HUES64 (cell line): ENCODE measurements at regions not wholly inside any gene's neighbourhood (a gene's known extent, or its start where the extent isn't known, plus 50 kb on each side); places are given as distances from the start of the nearest gene placed in this dataset.

Experiments used
- H3K27ac ChIP-seq: 2 replicates; pipeline ENCODE4 v1.7.0; 2013; ENCODE audit warnings: low read depth, low read length, inconsistent platforms
- H3K27me3 ChIP-seq: 2 replicates; pipeline ENCODE4 v1.6.1; 2013; ENCODE audit warnings: mild to moderate bottlenecking, low read length; ENCODE audit not compliant: insufficient read depth
- H3K36me3 ChIP-seq: 2 replicates; pipeline ENCODE4 v1.6.1; 2013; ENCODE audit warnings: mild to moderate bottlenecking, low read length; ENCODE audit not compliant: insufficient read depth
- H3K4me1 ChIP-seq: 2 replicates; pipeline ENCODE4 v1.6.1; 2013; ENCODE audit warnings: mild to moderate bottlenecking, low read length, moderate library complexity; ENCODE audit not compliant: insufficient read depth
- H3K4me3 ChIP-seq: 2 replicates; pipeline ENCODE4 v1.5.1; 2013; ENCODE audit warnings: mild to moderate bottlenecking, low read length, moderate library complexity
- H3K9ac ChIP-seq: 2 replicates; pipeline ENCODE4 v1.6.1; 2013; ENCODE audit warnings: mild to moderate bottlenecking, low read depth, low read length
- H3K9me3 ChIP-seq: 2 replicates; pipeline ENCODE4 v1.6.1; 2013; ENCODE audit warnings: low read depth, low read length; ENCODE audit not compliant: insufficient read depth
- WGBS: fragments of 150-250, 120-280 bp; methylation state at CpG from one replicate; pipeline ENCODE4 v1.1.7; 2013; ENCODE audit warnings: missing lambda C conversion rate; 5-methylcytosine and 5-hydroxymethylcytosine counted together

DNA sequence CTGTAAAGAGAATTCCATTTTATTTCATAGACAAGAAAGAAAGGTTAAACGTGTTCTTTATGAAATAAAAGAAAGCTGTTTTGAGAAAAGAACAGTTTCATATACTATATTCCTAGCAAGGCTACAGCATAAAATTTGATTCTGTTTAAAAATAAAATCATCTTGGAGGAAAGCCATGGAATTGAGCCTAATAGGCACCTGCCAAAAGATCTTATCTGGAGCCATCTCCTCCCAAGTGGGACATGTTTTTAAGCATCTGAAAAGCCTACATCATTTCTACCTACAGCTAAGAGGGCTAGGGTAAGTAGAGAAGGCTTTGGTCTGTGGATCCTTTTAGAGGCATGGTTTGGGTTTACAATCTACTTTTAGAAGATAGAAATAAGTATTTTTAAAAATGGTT is 89.3 kb downstream of the GAS1 start:
- Histone ChIP-seq H3K9me3 (no peaks in the 10 kb centered on the region), H3K4me1 (peaks cover 21% of the 10 kb centered on the region), H3K36me3 (no peaks in the 10 kb centered on the region), H3K9ac (no peak overlapping the region), H3K27ac (no peak overlapping the region), H3K27me3 (no peaks in the 10 kb centered on the region), H3K4me3 (no peak overlapping the region)
- WGBS, result no CpG with 5 or more reads among the region's 1 CpG

- Histone ChIP-seq H3K4me1 (peaks cover 21% of the 10 kb centered on the region), H3K9ac (no peak overlapping the region)
- 85% methylated on average over 3 of the region's 3 CpGs for WGBS
These were observed 91.0 kb downstream of the GAS1 start for GRCh38 chr9:86856259-86856658.

GRCh38 chr9:86854898-86855523 is 92.3 kb downstream of the GAS1 start:
- H3K27ac ChIP-seq, result peak overlapping the region; percentile 7; the same call in 1 of the 2 replicates
- H3K9me3 ChIP-seq, result no peaks in the 10 kb centered on the region
- 40% methylated on average over 5 of the region's 5 CpGs for WGBS
- H3K4me3 ChIP-seq, result no peak overlapping the region
- no peaks in the 10 kb centered on the region for H3K27me3 ChIP-seq
- no peak overlapping the region for H3K9ac ChIP-seq
- no peaks in the 10 kb centered on the region for H3K36me3 ChIP-seq
- peaks cover 16% of the 10 kb centered on the region for H3K4me1 ChIP-seq

More at GRCh38 chr9:86856259-86856658, 91.0 kb downstream of the GAS1 start:
- Histone ChIP-seq H3K9me3 (no peaks in the 10 kb centered on the region), H3K27ac (no peak overlapping the region), H3K4me3 (no peak overlapping the region), H3K27me3 (no peaks in the 10 kb centered on the region), H3K36me3 (no peaks in the 10 kb centered on the region)

GRCh38 chr9:86846656-86847055 is 100.7 kb downstream of the GAS1 start:
- Histone ChIP-seq H3K27me3 (no peaks in the 10 kb centered on the region), H3K4me3 (no peak overlapping the region), H3K36me3 (no peaks in the 10 kb centered on the region), H3K9me3 (no peaks in the 10 kb centered on the region), H3K4me1 (no peaks in the 10 kb centered on the region), H3K9ac (no peak overlapping the region), H3K27ac (no peak overlapping the region)
- WGBS, result 94% methylated on average over 5 of the region's 5 CpGs

- WGBS, result 100% methylated on average over 1 of the region's 1 CpG
These were observed 104.1 kb downstream of the GAS1 start for GRCh38 chr9:86843206-86843605.

DNA sequence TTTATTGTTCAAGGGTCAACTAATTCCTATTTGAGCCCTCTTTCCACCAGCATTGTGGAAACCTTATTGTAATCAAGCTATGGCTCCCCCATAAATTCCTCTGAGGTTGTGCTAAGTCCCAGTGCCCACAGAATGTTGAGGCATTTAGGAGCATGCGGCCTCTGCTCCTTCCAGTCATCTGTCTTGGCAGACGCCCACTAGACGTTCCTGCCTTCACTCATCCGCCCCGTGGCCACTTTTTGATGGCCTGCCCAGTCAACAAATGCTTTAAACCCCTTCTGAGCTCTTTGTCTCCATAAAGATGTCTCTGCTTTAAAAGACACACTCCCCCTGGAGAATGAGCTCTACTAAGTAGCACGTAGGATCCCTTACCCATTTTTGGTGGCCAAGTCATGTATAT is 104.7 kb downstream of the GAS1 start:
- Histone ChIP-seq H3K9me3 (no peaks in the 10 kb centered on the region), H3K4me1 (no peaks in the 10 kb centered on the region), H3K27ac (no peak overlapping the region), H3K36me3 (no peaks in the 10 kb centered on the region), H3K4me3 (no peak overlapping the region), H3K27me3 (no peaks in the 10 kb centered on the region), H3K9ac (no peak overlapping the region)
- WGBS, result 93% methylated on average over 6 of the region's 6 CpGs

More at GRCh38 chr9:86843206-86843605, 104.1 kb downstream of the GAS1 start:
- Histone ChIP-seq H3K4me1 (no peaks in the 10 kb centered on the region), H3K9me3 (no peaks in the 10 kb centered on the region), H3K9ac (no peak overlapping the region), H3K27ac (no peak overlapping the region), H3K27me3 (no peaks in the 10 kb centered on the region), H3K4me3 (no peak overlapping the region), H3K36me3 (no peaks in the 10 kb centered on the region)

DNA sequence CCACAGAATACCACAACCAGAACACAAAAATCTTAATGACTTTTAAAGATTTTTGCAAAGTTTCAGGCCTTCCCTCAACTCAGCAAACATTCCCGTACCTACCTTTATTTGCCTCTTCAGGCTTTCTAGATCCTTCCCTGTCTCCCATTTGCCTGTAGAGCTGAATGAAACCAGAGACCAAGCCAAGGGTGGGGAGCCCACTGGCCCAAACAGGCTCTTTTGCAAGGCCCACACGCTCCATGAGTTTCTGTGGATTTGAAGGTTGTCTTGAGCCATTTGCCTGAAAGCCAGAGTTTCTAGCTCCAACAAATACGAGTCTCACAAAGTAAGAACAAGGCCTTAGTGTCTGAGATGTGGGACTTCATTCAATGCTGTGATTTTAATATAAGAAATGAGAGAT is 107.8 kb downstream of the GAS1 start:
- Histone ChIP-seq H3K27me3 (no peaks in the 10 kb centered on the region), H3K36me3 (no peaks in the 10 kb centered on the region), H3K4me3 (no peak overlapping the region), H3K27ac (no peak overlapping the region), H3K9ac (no peak overlapping the region), H3K9me3 (no peaks in the 10 kb centered on the region), H3K4me1 (no peaks in the 10 kb centered on the region)
- 98% methylated on average over 3 of the region's 3 CpGs for whole genome bisulfite sequencing

- no peaks in the 10 kb centered on the region for H3K9me3 ChIP-seq
- H3K4me1 ChIP-seq, result no peaks in the 10 kb centered on the region
- no peak overlapping the region for H3K9ac ChIP-seq
- H3K4me3 ChIP-seq, result no peak overlapping the region
- H3K27ac ChIP-seq, result no peak overlapping the region
- H3K27me3 ChIP-seq, result no peaks in the 10 kb centered on the region
- 93% methylated on average over 16 of the region's 17 CpGs for WGBS
- no peaks in the 10 kb centered on the region for H3K36me3 ChIP-seq
These were observed 108.5 kb downstream of the GAS1 start for GRCh38 chr9:86838519-86839497.

DNA sequence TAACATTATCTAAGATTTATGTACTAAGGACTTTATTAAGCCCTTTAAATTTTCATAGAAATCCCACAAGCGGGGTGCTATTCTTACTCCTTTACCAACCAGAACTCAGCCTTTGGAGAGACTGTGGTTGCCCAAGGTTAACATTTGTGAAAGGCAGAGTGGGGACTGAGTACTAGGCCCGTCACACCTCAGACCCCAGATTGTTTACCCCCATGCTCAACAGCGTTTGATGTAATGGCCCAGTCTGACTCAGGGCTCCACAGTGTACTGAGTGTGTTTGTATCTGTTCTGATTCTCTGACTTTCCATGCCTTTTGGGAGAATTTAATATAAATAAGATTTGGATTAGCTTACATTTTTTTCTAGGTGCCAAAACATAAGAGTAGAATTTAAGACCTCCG is 110.0 kb downstream of the GAS1 start:
- Histone ChIP-seq H3K9ac (no peak overlapping the region), H3K4me3 (no peak overlapping the region), H3K4me1 (no peaks in the 10 kb centered on the region), H3K27me3 (no peaks in the 10 kb centered on the region), H3K9me3 (no peaks in the 10 kb centered on the region), H3K27ac (no peak overlapping the region), H3K36me3 (no peaks in the 10 kb centered on the region)
- 89% methylated on average over 4 of the region's 4 CpGs for WGBS

GRCh38 chr9:86836797-86837196 is 110.5 kb downstream of the GAS1 start:
- Histone ChIP-seq H3K27ac (no peak overlapping the region), H3K27me3 (no peaks in the 10 kb centered on the region), H3K4me1 (no peaks in the 10 kb centered on the region), H3K36me3 (no peaks in the 10 kb centered on the region), H3K4me3 (no peak overlapping the region), H3K9me3 (no peaks in the 10 kb centered on the region), H3K9ac (no peak overlapping the region)
- 91% methylated on average over 5 of the region's 5 CpGs for WGBS

DNA sequence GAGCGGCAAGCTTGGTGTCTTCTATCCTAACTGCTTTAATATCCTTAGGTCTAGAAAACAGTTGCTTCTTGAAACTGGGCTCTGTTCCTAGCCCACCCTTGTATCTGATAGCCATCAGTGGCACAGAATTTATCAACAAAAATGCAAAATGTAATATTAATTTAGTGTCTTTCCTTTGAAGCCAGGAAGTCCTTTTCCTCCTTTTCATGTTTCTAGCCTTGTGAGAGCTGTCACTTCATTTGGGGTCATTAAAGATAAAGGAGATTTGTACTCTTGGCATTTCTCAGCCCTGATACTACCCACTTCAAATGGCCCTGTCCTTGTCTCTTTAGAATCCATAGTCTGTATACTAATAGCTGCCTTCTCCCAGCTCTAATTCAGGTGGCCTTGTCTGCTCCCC is 111.0 kb downstream of the GAS1 start:
- no peaks in the 10 kb centered on the region for H3K36me3 ChIP-seq
- H3K9me3 ChIP-seq, result no peaks in the 10 kb centered on the region
- 95% methylated on average over 1 of the region's 1 CpG for WGBS
- no peak overlapping the region for H3K4me3 ChIP-seq
- no peak overlapping the region for H3K27ac ChIP-seq
- H3K4me1 ChIP-seq, result no peaks in the 10 kb centered on the region
- H3K27me3 ChIP-seq, result no peaks in the 10 kb centered on the region
- H3K9ac ChIP-seq, result no peak overlapping the region
